Trophoblast cell (in vitro differentiated cells and primary cell): ENCODE measurements at regions not wholly inside any gene's neighbourhood (a gene's known extent, or its start where the extent isn't known, plus 50 kb on each side); places are given as distances from the start of the nearest gene placed in this dataset.

Experiments used
- DNase-seq, 2 donors: peaks; one replicate each; pipeline ENCODE4 v3.0.0-alpha.2; 2016
- H2AFZ ChIP-seq: 2 replicates; pipeline ENCODE4 v1.6.1; 2013; ENCODE audit warnings: low read length, moderate library complexity, mild to moderate bottlenecking; ENCODE audit not compliant: insufficient read depth, poor library complexity
- H2AK5ac ChIP-seq: 2 replicates; pipeline ENCODE4 v1.6.1; 2013; ENCODE audit warnings: mild to moderate bottlenecking, low read length
- H2BK120ac ChIP-seq: 2 replicates; pipeline ENCODE4 v1.6.1; 2013; ENCODE audit warnings: low read length, mild to moderate bottlenecking, moderate library complexity; ENCODE audit not compliant: insufficient read depth, poor library complexity
- H2BK12ac ChIP-seq: 2 replicates; pipeline ENCODE4 v1.6.1; 2013; ENCODE audit warnings: mild to moderate bottlenecking, low read length, moderate library complexity
- H2BK5ac ChIP-seq: 2 replicates; pipeline ENCODE4 v1.6.1; 2013; ENCODE audit warnings: low read length, low read depth, moderate library complexity, mild to moderate bottlenecking; ENCODE audit not compliant: poor library complexity
- H3K14ac ChIP-seq: 2 replicates; pipeline ENCODE4 v1.6.1; 2013; ENCODE audit warnings: mild to moderate bottlenecking, low read length
- H3K18ac ChIP-seq: 2 replicates; pipeline ENCODE4 v1.6.1; 2013; ENCODE audit warnings: mild to moderate bottlenecking, low read length
- H3K23ac ChIP-seq: 2 replicates; pipeline ENCODE4 v1.6.1; 2013; ENCODE audit warnings: low read length
- H3K27ac ChIP-seq: 2 replicates; pipeline ENCODE4 v1.5.1; 2013; ENCODE audit warnings: low read depth, mild to moderate bottlenecking, inconsistent platforms, low read length, moderate library complexity
- H3K27me3 ChIP-seq: 2 replicates; pipeline ENCODE4 v1.6.1; 2013; ENCODE audit warnings: inconsistent platforms, mild to moderate bottlenecking, low read length, moderate library complexity; ENCODE audit not compliant: insufficient read depth
- H3K36me3 ChIP-seq, 2 experiments: 1 replicate in 1 of 2; 2 replicates in 1 of 2; pipeline ENCODE4 v1.6.1; 2013; ENCODE audit warnings: low read length in 2 of 2, mild to moderate bottlenecking in 2 of 2, moderate library complexity in 1 of 2; ENCODE audit not compliant: insufficient read depth in 2 of 2, control insufficient read depth in 1 of 2
- H3K4ac ChIP-seq: 2 replicates; pipeline ENCODE4 v1.6.1; 2013; ENCODE audit warnings: low read depth, mild to moderate bottlenecking, low read length, moderate library complexity
- H3K4me1 ChIP-seq, 2 experiments: 1 replicate in 1 of 2; 2 replicates in 1 of 2; pipeline ENCODE4 v1.6.1; 2013; ENCODE audit warnings: low read length in 2 of 2, mild to moderate bottlenecking in 2 of 2, moderate library complexity in 1 of 2; ENCODE audit not compliant: insufficient read depth in 2 of 2, control insufficient read depth in 1 of 2
- H3K4me2 ChIP-seq: 2 replicates; pipeline ENCODE4 v1.6.1; 2013; ENCODE audit warnings: inconsistent platforms, mild to moderate bottlenecking, low read length, moderate library complexity
- H3K4me3 ChIP-seq: 2 replicates; pipeline ENCODE4 v1.5.1; 2013; ENCODE audit warnings: mild to moderate bottlenecking, low read depth, low read length, inconsistent platforms
- H3K79me1 ChIP-seq: one replicate; pipeline ENCODE4 v1.6.1; 2013; ENCODE audit warnings: low read length
- H3K79me2 ChIP-seq: 2 replicates; pipeline ENCODE4 v1.6.1; 2013; ENCODE audit warnings: low read length, mild to moderate bottlenecking; ENCODE audit not compliant: control insufficient read depth, insufficient read depth, poor library complexity
- H3K9ac ChIP-seq: 2 replicates; pipeline ENCODE4 v1.6.1; 2013; ENCODE audit warnings: mild to moderate bottlenecking, low read length
- H3K9me3 ChIP-seq: 2 replicates; pipeline ENCODE4 v1.6.1; 2013; ENCODE audit warnings: low read depth, mild to moderate bottlenecking, control low read depth, inconsistent platforms, low read length; ENCODE audit not compliant: insufficient read depth
- H4K12ac ChIP-seq: 2 replicates; pipeline ENCODE4 v1.6.1; 2013; ENCODE audit warnings: low read depth, mild to moderate bottlenecking, low read length, moderate library complexity
- H4K8ac ChIP-seq: 2 replicates; pipeline ENCODE4 v1.6.1; 2013; ENCODE audit warnings: low read depth, mild to moderate bottlenecking, low read length, moderate library complexity
- H4K91ac ChIP-seq: one replicate; pipeline ENCODE4 v1.6.1; 2013; ENCODE audit warnings: low read depth, mild to moderate bottlenecking, low read length, moderate library complexity
- WGBS: extraction: QIAGEN DNeasy Blood & Tissue Kit; methylation state at CpG from one replicate; pipeline ENCODE4 v1.1.7; 2013; ENCODE audit warnings: missing lambda C conversion rate; ENCODE audit not compliant: insufficient read length, insufficient coverage; ENCODE audit errors: extremely low coverage; 5-methylcytosine and 5-hydroxymethylcytosine counted together

- no CpG with 5 or more reads among the region's 1 CpG for WGBS
- DNase-seq, result no peak
These were observed 55.7 kb upstream of the OR5AN1 start for GRCh38 chr11:59302991-59303390.

GRCh38 chr11:59295435-59295834, 63.3 kb upstream of the OR5AN1 start:
- no peak overlapping the region for H2BK5ac ChIP-seq
- no peak overlapping the region for H3K4ac ChIP-seq
- no peaks in the 10 kb centered on the region for H3K4me1 ChIP-seq
- no peak overlapping the region for H2AFZ ChIP-seq
- no peaks in the 10 kb centered on the region for H3K9me3 ChIP-seq
- H3K36me3 ChIP-seq, result no peaks in the 10 kb centered on the region
- H2AK5ac ChIP-seq, result no peak overlapping the region
- no peak for DNase-seq
- no peaks in the 10 kb centered on the region for H3K27me3 ChIP-seq
- H3K79me2 ChIP-seq, result no peaks in the 10 kb centered on the region
- H4K12ac ChIP-seq, result no peak overlapping the region
- H3K14ac ChIP-seq, result no peak overlapping the region
- no peak overlapping the region for H3K18ac ChIP-seq
- no peak overlapping the region for H4K91ac ChIP-seq
- no peak overlapping the region for H2BK12ac ChIP-seq
- no peak overlapping the region for H3K4me2 ChIP-seq
- no peak overlapping the region for H4K8ac ChIP-seq
- H3K23ac ChIP-seq, result no peak overlapping the region
- no peak overlapping the region for H3K27ac ChIP-seq
- H3K79me1 ChIP-seq, result no peaks in the 10 kb centered on the region
- no peak overlapping the region for H2BK120ac ChIP-seq
- H3K9ac ChIP-seq, result no peak overlapping the region
- H3K4me3 ChIP-seq, result no peak overlapping the region

More at GRCh38 chr11:59302991-59303390, 55.7 kb upstream of the OR5AN1 start:
- Histone ChIP-seq H3K36me3 (no peaks in the 10 kb centered on the region), H3K4ac (no peak overlapping the region), H3K9ac (no peak overlapping the region), H2AFZ (no peak overlapping the region), H3K18ac (no peak overlapping the region), H3K14ac (no peak overlapping the region), H4K12ac (no peak overlapping the region), H3K4me1 (no peaks in the 10 kb centered on the region), H2BK120ac (no peak overlapping the region), H3K23ac (no peak overlapping the region), H3K9me3 (no peaks in the 10 kb centered on the region), H4K8ac (no peak overlapping the region), H3K27ac (no peak overlapping the region), H3K79me2 (no peaks in the 10 kb centered on the region), H3K79me1 (no peaks in the 10 kb centered on the region), H4K91ac (no peak overlapping the region), H2BK5ac (no peak overlapping the region), H2BK12ac (no peak overlapping the region), H3K4me2 (no peak overlapping the region), H3K4me3 (no peak overlapping the region), H3K27me3 (no peaks in the 10 kb centered on the region), H2AK5ac (no peak overlapping the region)

GRCh38 chr11:59292611-59293010, 66.1 kb upstream of the OR5AN1 start:
- Histone ChIP-seq H3K79me1 (no peaks in the 10 kb centered on the region), H3K9me3 (no peaks in the 10 kb centered on the region), H3K4me2 (no peak overlapping the region), H3K18ac (no peak overlapping the region), H4K8ac (no peak overlapping the region), H4K91ac (no peak overlapping the region), H3K4me1 (no peaks in the 10 kb centered on the region), H3K36me3 (no peaks in the 10 kb centered on the region), H2BK5ac (no peak overlapping the region), H3K9ac (no peak overlapping the region), H3K27me3 (no peaks in the 10 kb centered on the region), H2BK120ac (no peak overlapping the region), H3K4ac (no peak overlapping the region), H2AK5ac (no peak overlapping the region), H3K79me2 (no peaks in the 10 kb centered on the region), H3K14ac (no peak overlapping the region), H3K23ac (no peak overlapping the region), H3K27ac (no peak overlapping the region), H4K12ac (no peak overlapping the region), H2AFZ (no peak overlapping the region), H3K4me3 (no peak overlapping the region), H2BK12ac (no peak overlapping the region)
- no CpG with 5 or more reads among the region's 3 CpGs for WGBS
- peak in 1 of 2 donors; percentile 26 for DNase-seq

GRCh38 chr11:59291228-59291627, 67.5 kb upstream of the OR5AN1 start:
- no CpG with 5 or more reads among the region's 3 CpGs for WGBS
- H4K91ac ChIP-seq, result no peak overlapping the region
- no peak overlapping the region for H3K27ac ChIP-seq

More at GRCh38 chr11:59291228-59291627, 67.5 kb upstream of the OR5AN1 start:
- Histone ChIP-seq H3K4ac (no peak overlapping the region), H3K18ac (no peak overlapping the region), H3K9ac (no peak overlapping the region), H2AFZ (no peak overlapping the region), H3K9me3 (no peaks in the 10 kb centered on the region), H3K36me3 (no peaks in the 10 kb centered on the region), H3K27me3 (no peaks in the 10 kb centered on the region), H2BK120ac (no peak overlapping the region), H4K12ac (no peak overlapping the region), H3K79me2 (no peaks in the 10 kb centered on the region), H3K79me1 (no peaks in the 10 kb centered on the region), H2BK5ac (no peak overlapping the region), H3K4me1 (no peaks in the 10 kb centered on the region), H4K8ac (no peak overlapping the region), H2AK5ac (no peak overlapping the region), H3K4me3 (no peak overlapping the region), H3K4me2 (no peak overlapping the region), H2BK12ac (no peak overlapping the region), H3K23ac (no peak overlapping the region), H3K14ac (no peak overlapping the region)
- DNase-seq, result no peak
